A549 (cell line): ENCODE measurements at regions not wholly inside any gene's neighbourhood (a gene's known extent, or its start where the extent isn't known, plus 50 kb on each side); places are given as distances from the start of the nearest gene placed in this dataset.

Source experiments
- BHLHE40 ChIP-seq: IDR thresholded peaks from 2 replicates; pipeline ENCODE4 v1.6.1; 2012; ENCODE audit warnings: low read depth, low read length, inconsistent platforms
- CTCF ChIP-seq: fragments of >200 bp; sonication (Bioruptor Twin); formaldehyde crosslinking; IDR thresholded peaks from 3 replicates; pipeline ENCODE4 v1.5.1; 2016

- no peak for TF ChIP-seq BHLHE40
- TF ChIP-seq CTCF, result no peak
Observed at GRCh38 chr2:144151405-144151804, 368.5 kb downstream of the ZEB2 start.
